ENCODE measurements at regions not wholly inside any gene's neighbourhood (a gene's known extent, or its start where the extent isn't known, plus 50 kb on each side); places are given as distances from the start of the nearest gene placed in this dataset.

DNA sequence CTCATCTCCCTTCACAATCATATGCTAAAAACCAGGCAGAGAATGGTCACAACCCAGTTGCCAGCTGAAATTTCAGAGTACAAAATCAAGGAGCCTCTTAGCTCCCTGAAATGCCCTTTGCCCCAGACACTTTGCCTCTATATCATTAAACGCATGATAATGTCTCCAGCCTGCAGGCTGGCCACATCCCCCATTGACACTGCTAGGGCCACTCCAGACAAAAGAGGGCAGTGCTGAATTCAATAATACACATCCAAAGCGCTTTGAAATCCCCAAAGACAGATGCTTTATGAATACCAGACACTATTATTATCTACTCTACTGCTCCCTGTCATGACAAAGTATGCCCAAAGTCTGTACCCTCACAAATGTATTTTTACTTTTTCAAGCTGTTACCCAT lies 348.3 kb upstream of the POU3F2 start:
- no peak for TF ChIP-seq RAD21 (IDR thresholded peaks at IDR 0.05; ENCODE audit: insufficient read depth, low read depth, low read length)
- no peak for TF ChIP-seq USF1 (IDR thresholded peaks at IDR 0.05; ENCODE audit: borderline replicate concordance, extremely low read length, insufficient read depth, low read depth, low read length)
- TF ChIP-seq GATAD2B (conservative IDR thresholded peaks at IDR 0.05; ENCODE audit: low read depth), result no peak
- no peak for TF ChIP-seq ESRRA (IDR thresholded peaks at IDR 0.05; ENCODE audit: low read length)
- no peak for TF ChIP-seq JUNB (IDR thresholded peaks at IDR 0.05)
- no peak for TF ChIP-seq SMAD5 (IDR thresholded peaks at IDR 0.05; ENCODE audit: low read depth)
- no peak for TF ChIP-seq PAX5 (IDR thresholded peaks at IDR 0.05; ENCODE audit: borderline replicate concordance, low read depth, low read length)
- TF ChIP-seq WRNIP1 (IDR thresholded peaks at IDR 0.05; ENCODE audit: borderline replicate concordance, low read depth, low read length), result no peak
- TF ChIP-seq IRF5 (IDR thresholded peaks at IDR 0.05; ENCODE audit: borderline replicate concordance), result no peak
- no peak for TF ChIP-seq MAX (IDR thresholded peaks at IDR 0.05; ENCODE audit: low read depth, low read length)
- TF ChIP-seq, protein P1, sequence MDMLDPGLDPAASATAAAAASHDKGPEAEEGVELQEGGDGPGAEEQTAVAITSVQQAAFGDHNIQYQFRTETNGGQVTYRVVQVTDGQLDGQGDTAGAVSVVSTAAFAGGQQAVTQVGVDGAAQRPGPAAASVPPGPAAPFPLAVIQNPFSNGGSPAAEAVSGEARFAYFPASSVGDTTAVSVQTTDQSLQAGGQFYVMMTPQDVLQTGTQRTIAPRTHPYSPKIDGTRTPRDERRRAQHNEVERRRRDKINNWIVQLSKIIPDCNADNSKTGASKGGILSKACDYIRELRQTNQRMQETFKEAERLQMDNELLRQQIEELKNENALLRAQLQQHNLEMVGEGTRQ (IDR thresholded peaks at IDR 0.05; ENCODE audit: borderline replicate concordance, low read depth, low read length), result no peak
- TF ChIP-seq SREBF1 (IDR thresholded peaks at IDR 0.05; ENCODE audit: low read length), result no peak
- no peak for TF ChIP-seq MEF2B (IDR thresholded peaks at IDR 0.05; ENCODE audit: partially characterized antibody, poor library complexity, severe bottlenecking)
- no peak overlapping the region for H3K4me2 ChIP-seq (ENCODE audit: control insufficient read depth, insufficient read depth)
- H3K79me2 ChIP-seq (ENCODE audit: control insufficient read depth, insufficient read depth, low read length), result no peaks in the 10 kb centered on the region
- POLR2A ChIA-PET, result no interaction called here
- RAD21 ChIA-PET (ENCODE audit: unreplicated experiment), result no interaction called here
- CTCF ChIA-PET, result no interaction called here
- no peak overlapping the region for H3K4me3 ChIP-seq
- H3K9ac ChIP-seq (ENCODE audit: control insufficient read depth, insufficient read depth, low read length), result no peak overlapping the region
- DNase-seq (ENCODE audit: low read depth, low spot score) (no peak), ATAC-seq (no peak), FAIRE-seq (no peak)
- intact Hi-C loops (cut with micrococcal nuclease; ENCODE audit: unreplicated experiment) (no loop called here), in situ Hi-C loops (cut with MboI) (no loop called here)
- 50% methylated on average over 2 of the region's 2 CpGs for WGBS (ENCODE audit: insufficient coverage, insufficient replicate concordance, low lambda C conversion rate, missing lambda C conversion rate)
- BruUV-seq (replicated peaks), result no TSS peak
- no peaks in the 10 kb centered on the region for H3K27me3 ChIP-seq (replicated peaks in 1 of 2; ENCODE audit: control insufficient read depth in 2 of 2, insufficient read depth in 2 of 2, low read length in 1 of 2)
- no peaks in the 10 kb centered on the region for H3K9me3 ChIP-seq (replicated peaks; ENCODE audit: control insufficient read depth, insufficient read depth, low read length)
- no peaks in the 10 kb centered on the region for H3K4me1 ChIP-seq (ENCODE audit: control insufficient read depth, insufficient read depth, low read length)
- no peak overlapping the region for H2AFZ ChIP-seq (ENCODE audit: control insufficient read depth, low read depth, low read length)
- SMC1A ChIA-PET (ENCODE audit: uncharacterized antibody, unreplicated experiment), result no interaction called here
- no peak overlapping the region for H3K27ac ChIP-seq (ENCODE audit: control insufficient read depth, insufficient read depth)
- H3K36me3 ChIP-seq (ENCODE audit: control insufficient read depth in 2 of 2, insufficient read depth in 2 of 2, low read length in 1 of 2), result no peaks in the 10 kb centered on the region
- no peaks in the 10 kb centered on the region for H4K20me1 ChIP-seq (ENCODE audit: control insufficient read depth, insufficient read depth)

Measured in GM12878 (cell line).